H1 (cell line): ENCODE measurements at regions not wholly inside any gene's neighbourhood (a gene's known extent, or its start where the extent isn't known, plus 50 kb on each side); places are given as distances from the start of the nearest gene placed in this dataset.

Experiments used
- CTCF ChIA-PET: fragments of 300-600 bp; sonication (Branson Sonifier 250); formaldehyde crosslinking; loops from one replicate; lab custom pipeline; 2021; ENCODE audit not compliant: partially characterized antibody; lab: Charles Lee
- POLR2A ChIA-PET: fragments of 300-600 bp; sonication (Branson Sonifier 250); formaldehyde crosslinking; loops from one replicate; lab custom pipeline; 2021; ENCODE audit warnings: inconsistent platforms; ENCODE audit not compliant: partially characterized antibody; lab: Charles Lee
- DNase-seq, 2 experiments: peaks; one replicate each; pipeline versions ENCODE4 v3.0.0 to v3.0.0-alpha.2; 2010 to 2022; ENCODE audit warnings: low spot score in 2 of 2, low read depth in 1 of 2, mixed read lengths in 1 of 2
- FAIRE-seq: peaks from 2 replicates; lab custom pipeline; 2011; peaks lifted over from hg19 to GRCh38; lab: Jason Lieb, UNC
- H2AFZ ChIP-seq: 2 replicates; pipeline ENCODE4 v1.8.1; 2012; ENCODE audit warnings: low read length, inconsistent platforms
- H2AK5ac ChIP-seq: 2 replicates; pipeline ENCODE4 v1.6.1; 2013; ENCODE audit warnings: low read depth, low read length
- H2BK120ac ChIP-seq: replicated peaks from 2 replicates; pipeline ENCODE3; 2013; ENCODE audit warnings: low read depth, low read length, inconsistent platforms
- H2BK12ac ChIP-seq: 2 replicates; pipeline ENCODE4 v1.6.1; 2013; ENCODE audit warnings: low read depth, low read length
- H2BK15ac ChIP-seq: 2 replicates; pipeline ENCODE4 v1.6.1; 2013; ENCODE audit warnings: low read length
- H2BK20ac ChIP-seq: 2 replicates; pipeline ENCODE4 v1.6.1; 2013; ENCODE audit warnings: low read length
- H2BK5ac ChIP-seq: 2 replicates; pipeline ENCODE4 v1.6.1; 2013; ENCODE audit warnings: low read depth, low read length
- H3K14ac ChIP-seq: 2 replicates; pipeline ENCODE4 v1.6.1; 2013; ENCODE audit warnings: inconsistent platforms; ENCODE audit not compliant: insufficient read length
- H3K18ac ChIP-seq: 2 replicates; pipeline ENCODE4 v1.6.1; 2013; ENCODE audit warnings: low read length; ENCODE audit errors: extremely low read depth
- H3K23ac ChIP-seq: 2 replicates; pipeline ENCODE4 v1.6.1; 2013; ENCODE audit warnings: inconsistent platforms; ENCODE audit not compliant: insufficient read length
- H3K23me2 ChIP-seq: 2 replicates; pipeline ENCODE4 v1.6.1; 2013; ENCODE audit warnings: low read depth, low read length
- H3K27ac ChIP-seq: 2 replicates; pipeline ENCODE4 v1.6.1; 2011; ENCODE audit warnings: low read depth, low read length, inconsistent platforms
- H3K27me3 ChIP-seq, 4 experiments: replicated peaks in 1 of 4; 1 replicate in 1 of 4; 2 replicates in 3 of 4; pipeline versions ENCODE4 v1.6.1 to v1.8.1; 2011 to 2013; ENCODE audit warnings: low read length in 3 of 4, mild to moderate bottlenecking in 3 of 4, inconsistent platforms in 2 of 4, mixed read lengths in 2 of 4, moderate library complexity in 1 of 4; ENCODE audit not compliant: control insufficient read depth in 3 of 4, insufficient read depth in 3 of 4; ENCODE audit errors: extremely low read depth in 1 of 4
- H3K36me3 ChIP-seq, 4 experiments: 2 replicates each; pipeline versions ENCODE4 v1.6.1 to v1.8.1; 2011 to 2013; ENCODE audit warnings: mild to moderate bottlenecking in 4 of 4, low read length in 3 of 4, moderate library complexity in 2 of 4, control low read depth in 1 of 4, inconsistent platforms in 1 of 4; ENCODE audit not compliant: insufficient read depth in 4 of 4, control insufficient read depth in 2 of 4
- H3K4ac ChIP-seq: replicated peaks from 2 replicates; pipeline ENCODE3; 2013; ENCODE audit warnings: low read length, low read depth, mixed read lengths, inconsistent platforms; ENCODE audit not compliant: insufficient read length
- H3K4me1 ChIP-seq, 4 experiments: replicated peaks in 1 of 4; 1 replicate in 1 of 4; 2 replicates in 3 of 4; pipeline versions ENCODE4 v1.6.1 to v1.8.1; 2011 to 2013; ENCODE audit warnings: low read length in 3 of 4, inconsistent platforms in 2 of 4, mixed read lengths in 1 of 4; ENCODE audit not compliant: insufficient read depth in 4 of 4, control insufficient read depth in 3 of 4
- H3K4me2 ChIP-seq, 2 experiments: 2 replicates each; pipeline versions ENCODE4 v1.6.1 to v1.8.1; 2011 to 2013; ENCODE audit warnings: low read depth in 2 of 2, low read length in 2 of 2, control low read depth in 1 of 2, inconsistent platforms in 1 of 2, mild to moderate bottlenecking in 1 of 2; ENCODE audit not compliant: insufficient read depth in 1 of 2
- H3K4me3 ChIP-seq, 4 experiments: fragments of 200-600, 300-600 bp in 1 of 4; sonication (generic), shearing (Covaris generic), sonication (Bioruptor Twin) in 1 of 4; 2 replicates each; pipeline versions ENCODE4 v1.5.1 to v1.8.1; 2011 to 2016; ENCODE audit warnings: low read length in 4 of 4, low read depth in 3 of 4, control low read depth in 2 of 4, inconsistent platforms in 2 of 4, mild to moderate bottlenecking in 2 of 4, mixed read lengths in 1 of 4, moderate library complexity in 1 of 4; ENCODE audit not compliant: insufficient read depth in 2 of 4; ENCODE audit errors: extremely low read depth in 1 of 4
- H3K56ac ChIP-seq: replicated peaks from 2 replicates; pipeline ENCODE3; 2013; ENCODE audit warnings: low read depth, mild to moderate bottlenecking, mixed read lengths, low read length, inconsistent platforms; ENCODE audit not compliant: insufficient read length
- H3K79me1 ChIP-seq: 2 replicates; pipeline ENCODE4 v1.6.1; 2013; ENCODE audit warnings: low read depth, low read length, control low read depth
- H3K79me2 ChIP-seq, 2 experiments: 2 replicates each; pipeline versions ENCODE4 v1.6.1 to v1.8.1; 2012 to 2013; ENCODE audit warnings: low read length in 2 of 2, mild to moderate bottlenecking in 2 of 2, inconsistent platforms in 1 of 2; ENCODE audit not compliant: insufficient read depth in 2 of 2, control insufficient read depth in 1 of 2
- H3K9ac ChIP-seq, 4 experiments: replicated peaks in 1 of 4; 1 replicate in 1 of 4; 2 replicates in 3 of 4; pipeline versions ENCODE4 v1.6.1 to v1.8.1; 2011 to 2013; ENCODE audit warnings: low read depth in 3 of 4, low read length in 3 of 4, control low read depth in 2 of 4, mild to moderate bottlenecking in 2 of 4, moderate library complexity in 2 of 4, inconsistent platforms in 1 of 4; ENCODE audit errors: extremely low read depth in 1 of 4
- H3K9me3 ChIP-seq, 2 experiments: 2 replicates each; pipeline versions ENCODE4 v1.6.1 to v1.8.1; 2012 to 2013; ENCODE audit warnings: mild to moderate bottlenecking in 2 of 2, moderate library complexity in 2 of 2, control low read depth in 1 of 2, inconsistent platforms in 1 of 2, low read depth in 1 of 2, low read length in 1 of 2, mixed read lengths in 1 of 2; ENCODE audit not compliant: insufficient read depth in 2 of 2
- H4K20me1 ChIP-seq, 2 experiments: replicated peaks in 1 of 2; 2 replicates each; pipeline versions ENCODE3 to v1.8.1; 2011 to 2013; ENCODE audit warnings: inconsistent platforms in 2 of 2, low read length in 2 of 2, mild to moderate bottlenecking in 1 of 2; ENCODE audit not compliant: insufficient read depth in 2 of 2, control insufficient read depth in 1 of 2
- H4K5ac ChIP-seq: 2 replicates; pipeline ENCODE4 v1.6.1; 2013; ENCODE audit warnings: low read length, low read depth, mixed read lengths, inconsistent platforms; ENCODE audit not compliant: insufficient read length
- H4K8ac ChIP-seq: 2 replicates; pipeline ENCODE4 v1.8.0; 2013; ENCODE audit warnings: mild to moderate bottlenecking, moderate library complexity, low read length, inconsistent platforms; ENCODE audit not compliant: insufficient read depth; ENCODE audit errors: extremely low read depth
- H4K91ac ChIP-seq: replicated peaks from 2 replicates; pipeline ENCODE3; 2013; ENCODE audit warnings: low read length, mixed read lengths, inconsistent platforms; ENCODE audit not compliant: insufficient read length
- BCL11A ChIP-seq, 2 experiments: IDR thresholded peaks; one replicate each; pipeline ENCODE4 v1.6.1; 2011; ENCODE audit warnings: low read depth in 2 of 2, low read length in 2 of 2, mild to moderate bottlenecking in 2 of 2
- SAP30 ChIP-seq: fragments of 300-600 bp; sonication (generic); IDR thresholded peaks from 2 replicates; pipeline ENCODE4 v1.7.1; 2012; ENCODE audit warnings: low read length, moderate library complexity, mild to moderate bottlenecking, inconsistent platforms; ENCODE audit not compliant: insufficient read depth, insufficient replicate concordance

- ChIA-PET CTCF (no interaction called here), POLR2A (no interaction called here)
- H2BK5ac ChIP-seq, result no peak overlapping the region
- no peak overlapping the region for H3K9ac ChIP-seq
- no peak overlapping the region for H3K4me2 ChIP-seq
- DNase-seq (no peak), FAIRE-seq (no peak)
- no peak overlapping the region for H4K5ac ChIP-seq
- no peak overlapping the region for H2AFZ ChIP-seq
- no peak for TF ChIP-seq SAP30
- TF ChIP-seq BCL11A (IDR thresholded peaks at IDR 0.05; ENCODE audit: low read depth in 2 of 2, low read length in 2 of 2), result no peak
- H3K27me3 ChIP-seq, result no peaks in the 10 kb centered on the region
- H3K56ac ChIP-seq, result no peak overlapping the region
- H3K4me3 ChIP-seq, result no peak overlapping the region
- no peak overlapping the region for H3K14ac ChIP-seq
- H3K23ac ChIP-seq, result no peak overlapping the region
- H2AK5ac ChIP-seq, result no peak overlapping the region
- peaks cover 0 to 2% (median 0%) of the 10 kb centered on the region in 4 experiments; a peak in 1 of 8 replicates for H3K36me3 ChIP-seq
- no peaks in the 10 kb centered on the region for H3K4me1 ChIP-seq
- no peak overlapping the region for H2BK15ac ChIP-seq
- H2BK20ac ChIP-seq, result no peak overlapping the region
- no peaks in the 10 kb centered on the region for H3K79me1 ChIP-seq
- no peak overlapping the region for H3K4ac ChIP-seq
- no peak overlapping the region for H2BK12ac ChIP-seq
- peaks cover 9 to 11% of the 10 kb centered on the region in 2 experiments for H3K9me3 ChIP-seq
- no peaks in the 10 kb centered on the region for H3K23me2 ChIP-seq
- H3K79me2 ChIP-seq, result no peaks in the 10 kb centered on the region
- H4K20me1 ChIP-seq, result no peaks in the 10 kb centered on the region
- H4K91ac ChIP-seq, result no peak overlapping the region
- H3K27ac ChIP-seq, result no peak overlapping the region
- no peak overlapping the region for H3K18ac ChIP-seq
- no peak overlapping the region for H2BK120ac ChIP-seq
- no peak overlapping the region for H4K8ac ChIP-seq
Observed at GRCh38 chr7:125876431-125876830, 946.8 kb upstream of the POT1 start.
